Prostate gland (tissue), 2 donors: ENCODE measurements at regions not wholly inside any gene's neighbourhood (a gene's known extent, or its start where the extent isn't known, plus 50 kb on each side); places are given as distances from the start of the nearest gene placed in this dataset.

Experiments used
- CTCF ChIP-seq, 4 experiments: fragments of 200-600 bp in 2 of 4; fragments of 450-650 bp in 2 of 4; sonication (generic) in 2 of 4; IDR thresholded peaks; 1 replicate in 3 of 4; 2 replicates in 1 of 4; pipeline ENCODE4 v1.5.1; 2016 to 2019; ENCODE audit warnings: antibody characterized with exemption in 4 of 4, mild to moderate bottlenecking in 2 of 4, moderate library complexity in 2 of 4
- POLR2A ChIP-seq: fragments of 450-650 bp; IDR thresholded peaks from one replicate; pipeline ENCODE4 v1.6.1; 2016; ENCODE audit warnings: antibody characterized with exemption, mild to moderate bottlenecking
- POLR2AphosphoS5 ChIP-seq: sonication (generic); formaldehyde crosslinking; IDR thresholded peaks from one replicate; pipeline ENCODE4 v1.6.1; 2017; ENCODE audit warnings: antibody characterized with exemption

GRCh38 chr2:176826356-176826755, 386.2 kb upstream of the HNRNPA3 start:
- no peak for TF ChIP-seq CTCF (IDR thresholded peaks at IDR 0.05)
- no peak for TF ChIP-seq POLR2AphosphoS5
- no peak for TF ChIP-seq POLR2A
